Thymus (tissue), 11 donors: ENCODE measurements at regions not wholly inside any gene's neighbourhood (a gene's known extent, or its start where the extent isn't known, plus 50 kb on each side); places are given as distances from the start of the nearest gene placed in this dataset.

Experiments used
- DNase-seq, 9 donors: peaks; one replicate each; pipeline ENCODE4 v3.0.0-alpha.2; 2013; ENCODE audit warnings: low spot score in 9 of 9, low read depth in 6 of 9, missing footprints in 1 of 9
- H3K27ac ChIP-seq, 2 donors: one replicate each; pipeline ENCODE4 v1.5.1; 2013; ENCODE audit warnings: control low read depth in 1 of 2, low read depth in 1 of 2, low read length in 1 of 2, mild to moderate bottlenecking in 1 of 2, moderate library complexity in 1 of 2
- H3K27me3 ChIP-seq, 2 donors: one replicate each; pipeline ENCODE4 v1.5.1; 2013; ENCODE audit warnings: low read length in 1 of 2; ENCODE audit not compliant: control insufficient read depth in 2 of 2, insufficient read depth in 1 of 2
- H3K36me3 ChIP-seq, 2 donors: one replicate each; pipeline ENCODE4 v1.5.1; 2013; ENCODE audit warnings: low read length in 1 of 2, mild to moderate bottlenecking in 1 of 2, moderate library complexity in 1 of 2; ENCODE audit not compliant: control insufficient read depth in 2 of 2, insufficient read depth in 2 of 2
- H3K4me1 ChIP-seq, 2 donors: one replicate each; pipeline ENCODE4 v1.5.1; 2013; ENCODE audit warnings: low read length in 2 of 2; ENCODE audit not compliant: control insufficient read depth in 2 of 2, insufficient read depth in 2 of 2
- H3K4me3 ChIP-seq, 2 donors: one replicate each; pipeline ENCODE4 v1.5.1; 2013; ENCODE audit warnings: low read length in 2 of 2, control low read depth in 1 of 2, mild to moderate bottlenecking in 1 of 2
- H3K9me3 ChIP-seq, 2 donors: one replicate each; pipeline ENCODE4 v1.5.1; 2013; ENCODE audit warnings: low read length in 1 of 2, mild to moderate bottlenecking in 1 of 2; ENCODE audit not compliant: control insufficient read depth in 2 of 2, insufficient read depth in 1 of 2
- WGBS: extraction: QIAGEN DNeasy Blood & Tissue Kit; methylation state at CpG from one replicate; pipeline ENCODE4 v1.1.7; 2013; 5-methylcytosine and 5-hydroxymethylcytosine counted together
- donor health status: healthy.

- H3K4me3 ChIP-seq, result no peak overlapping the region
- H3K27me3 ChIP-seq, result no peaks in the 10 kb centered on the region
- no peaks in the 10 kb centered on the region for H3K4me1 ChIP-seq
- no peaks in the 10 kb centered on the region for H3K36me3 ChIP-seq
- no peaks in the 10 kb centered on the region for H3K9me3 ChIP-seq
- H3K27ac ChIP-seq, result no peak overlapping the region
- DNase-seq, result no peak
Measured at GRCh38 chr5:90166816-90167215, 242.7 kb downstream of the CETN3 start.

- no peak overlapping the region for H3K4me3 ChIP-seq
- no peak for DNase-seq
- WGBS, result 90% methylated on average over 4 of the region's 4 CpGs
- no peaks in the 10 kb centered on the region for H3K27me3 ChIP-seq
- H3K9me3 ChIP-seq, result no peaks in the 10 kb centered on the region
- H3K27ac ChIP-seq, result no peak overlapping the region
- no peaks in the 10 kb centered on the region for H3K4me1 ChIP-seq
- H3K36me3 ChIP-seq, result no peaks in the 10 kb centered on the region
Measured at GRCh38 chr5:90162324-90162723, 247.2 kb downstream of the CETN3 start.

- Histone ChIP-seq H3K4me3 (no peak overlapping the region), H3K9me3 (no peaks in the 10 kb centered on the region), H3K27me3 (no peaks in the 10 kb centered on the region), H3K27ac (no peak overlapping the region), H3K36me3 (no peaks in the 10 kb centered on the region), H3K4me1 (no peaks in the 10 kb centered on the region)
- WGBS, result 49% methylated on average over 4 of the region's 4 CpGs
- peak in 3 of 9 donors; percentile 3 to 10 (median 5) for DNase-seq
Measured at GRCh38 chr5:90161414-90161813, 248.1 kb downstream of the CETN3 start.

- no peaks in the 10 kb centered on the region for H3K27me3 ChIP-seq
- no peaks in the 10 kb centered on the region for H3K36me3 ChIP-seq
- no peaks in the 10 kb centered on the region for H3K9me3 ChIP-seq
- DNase-seq, result no peak
- H3K27ac ChIP-seq, result no peak overlapping the region
- H3K4me1 ChIP-seq, result no peaks in the 10 kb centered on the region
- H3K4me3 ChIP-seq, result no peak overlapping the region
- 48% methylated on average over 3 of the region's 3 CpGs for WGBS
Measured at GRCh38 chr5:90158131-90158530, 251.4 kb downstream of the CETN3 start.

GRCh38 chr5:90153031-90153430, 256.5 kb downstream of the CETN3 start:
- H3K9me3 ChIP-seq, result no peaks in the 10 kb centered on the region
- no peak for DNase-seq
- no peak overlapping the region for H3K4me3 ChIP-seq
- no peaks in the 10 kb centered on the region for H3K27me3 ChIP-seq
- WGBS, result 93% methylated on average over 2 of the region's 2 CpGs
- H3K4me1 ChIP-seq, result no peaks in the 10 kb centered on the region
- H3K27ac ChIP-seq, result no peak overlapping the region
- no peaks in the 10 kb centered on the region for H3K36me3 ChIP-seq

GRCh38 chr5:90144625-90145327, 264.8 kb downstream of the CETN3 start:
- H3K9me3 ChIP-seq, result peaks cover 0 to 6% of the 10 kb centered on the region in 2 donors
- H3K4me1 ChIP-seq, result no peaks in the 10 kb centered on the region
- no peaks in the 10 kb centered on the region for H3K27me3 ChIP-seq
- no peak overlapping the region for H3K27ac ChIP-seq
- no peak for DNase-seq
- no peaks in the 10 kb centered on the region for H3K36me3 ChIP-seq
- WGBS, result 97% methylated on average over 6 of the region's 6 CpGs
- H3K4me3 ChIP-seq, result no peak overlapping the region

GRCh38 chr5:90142541-90142940, 267.0 kb downstream of the CETN3 start:
- no peak for DNase-seq
- H3K27ac ChIP-seq, result no peak overlapping the region
- H3K27me3 ChIP-seq, result no peaks in the 10 kb centered on the region
- peaks cover 0 to 6% of the 10 kb centered on the region in 2 donors for H3K9me3 ChIP-seq
- H3K4me3 ChIP-seq, result no peak overlapping the region
- no peaks in the 10 kb centered on the region for H3K4me1 ChIP-seq
- WGBS, result 75% methylated on average over 1 of the region's 1 CpG
- H3K36me3 ChIP-seq, result no peaks in the 10 kb centered on the region

GRCh38 chr5:90141984-90142383, 267.6 kb downstream of the CETN3 start:
- H3K27ac ChIP-seq, result no peak overlapping the region
- H3K36me3 ChIP-seq, result no peaks in the 10 kb centered on the region
- no peaks in the 10 kb centered on the region for H3K27me3 ChIP-seq
- no peaks in the 10 kb centered on the region for H3K4me1 ChIP-seq
- H3K4me3 ChIP-seq, result no peak overlapping the region
- DNase-seq, result no peak
- WGBS, result 99% methylated on average over 3 of the region's 3 CpGs
- H3K9me3 ChIP-seq, result peaks cover 0 to 6% of the 10 kb centered on the region in 2 donors

- H3K9me3 ChIP-seq, result no peaks in the 10 kb centered on the region
- H3K27me3 ChIP-seq, result no peaks in the 10 kb centered on the region
- no peak for DNase-seq
- H3K27ac ChIP-seq, result no peak overlapping the region
- H3K36me3 ChIP-seq, result no peaks in the 10 kb centered on the region
- no peak overlapping the region for H3K4me3 ChIP-seq
- no peaks in the 10 kb centered on the region for H3K4me1 ChIP-seq
- whole genome bisulfite sequencing, result 96% methylated on average over 10 of the region's 10 CpGs
Measured at GRCh38 chr5:90136952-90137528, 272.5 kb downstream of the CETN3 start.
